Right lobe of liver (tissue), 6 donors: ENCODE measurements at regions not wholly inside any gene's neighbourhood (a gene's known extent, or its start where the extent isn't known, plus 50 kb on each side); places are given as distances from the start of the nearest gene placed in this dataset.

Source experiments
- ATAC-seq, 4 donors: fragments of 200-7000 bp; cut with Tn5 transposase; one replicate each; pipeline ENCODE4 v1.9.1; 2020; ENCODE audit warnings: mild to moderate bottlenecking in 4 of 4, moderate library complexity in 4 of 4
- DNase-seq, 3 donors: peaks; one replicate each; pipeline ENCODE4 v3.0.0-alpha.2; 2020
- H3K27ac ChIP-seq, 3 donors: fragments of 200-600 bp; one replicate each; pipeline ENCODE4 v1.8.0; 2022
- H3K27me3 ChIP-seq, 2 donors: fragments of 200-600 bp; one replicate each; pipeline ENCODE4 v1.8.0; 2022
- H3K36me3 ChIP-seq, 4 donors: fragments of 200-600 bp; sonication (generic) in 1 of 4; one replicate each; pipeline versions ENCODE4 v1.5.1 to v1.8.0; 2017 to 2022; ENCODE audit warnings: control low read depth in 1 of 4
- H3K4me1 ChIP-seq, 4 donors: fragments of 200-600 bp; sonication (generic) in 1 of 4; one replicate each; pipeline versions ENCODE4 v1.5.1 to v1.8.0; 2017 to 2022; ENCODE audit warnings: control low read depth in 1 of 4
- H3K4me3 ChIP-seq, 3 donors: fragments of 200-600 bp; one replicate each; pipeline ENCODE4 v1.8.0; 2022
- H3K9me3 ChIP-seq, 4 donors: fragments of 200-600 bp; sonication (generic) in 1 of 4; one replicate each; pipeline versions ENCODE4 v1.5.1 to v1.8.0; 2017 to 2022; ENCODE audit warnings: control low read depth in 1 of 4
- POLR2A ChIP-seq: fragments of 450-650 bp; IDR thresholded peaks from one replicate; pipeline ENCODE4 v1.6.1; 2017; ENCODE audit warnings: antibody characterized with exemption, mild to moderate bottlenecking
- WGBS: methylation state at CpG from one replicate; pipeline ENCODE4 v1.1.6; 2018; ENCODE audit warnings: low coverage, low lambda C conversion rate; ENCODE audit not compliant: insufficient coverage; ENCODE audit errors: missing lambda C conversion rate; 5-methylcytosine and 5-hydroxymethylcytosine counted together
- intact Hi-C, 2 donors: fragments of 100-400 bp; cut with DNase I; formaldehyde crosslinking; loops; one replicate each; pipeline versions ENCODE4 v1.11.2 to v1.14.1; 2022
- TF ChIP-seq, protein P1 (sequence below), 4 donors: fragments of 200-600 bp in 3 of 4; fragments of 450-650 bp in 1 of 4; IDR thresholded peaks; one replicate each; pipeline versions ENCODE4 v1.5.1 to v1.8.0; 2016 to 2022; ENCODE audit warnings: antibody characterized with exemption in 4 of 4, mild to moderate bottlenecking in 2 of 4
- donor health status: DM: no; HTN: yes; CAD: no.
- donor health status: DM: no; HTN: no; CAD: no.
- donor health status: DM: no; HTN: no; CAD: no.
- donor health status: DM: no; HTN: yes; CAD: no.
- donor health status: DM: no; HTN: yes; CAD: no.

DNA sequence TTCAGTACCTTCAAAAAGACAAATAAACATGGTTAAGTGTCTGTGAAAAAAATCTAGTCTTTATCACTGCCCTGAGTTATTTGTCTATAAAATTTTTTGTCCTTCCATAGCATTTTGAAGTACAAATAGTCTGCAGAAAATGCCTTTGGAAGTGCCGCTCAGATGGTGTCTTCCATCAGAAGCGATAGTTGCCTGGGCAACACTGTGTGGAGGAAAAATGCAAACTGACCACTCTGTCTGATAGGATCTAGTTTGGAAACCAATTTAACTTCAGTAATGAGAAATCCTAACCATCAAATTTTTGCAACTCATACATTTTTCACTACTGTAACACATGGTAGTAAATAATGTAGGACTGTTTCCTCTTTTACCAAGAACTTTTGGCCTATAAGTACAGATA lies 449.9 kb downstream of the PRELID2 start:
- intact Hi-C loops = no loop called here
- H3K27me3 ChIP-seq = no peaks in the 10 kb centered on the region
- H3K4me3 ChIP-seq = no peak overlapping the region
- H3K9me3 ChIP-seq = no peaks in the 10 kb centered on the region
- no peaks in the 10 kb centered on the region for H3K4me1 ChIP-seq
- DNase-seq = no peak
- H3K27ac ChIP-seq = no peak overlapping the region
- TF ChIP-seq POLR2A = no peak
- TF ChIP-seq, protein P1, sequence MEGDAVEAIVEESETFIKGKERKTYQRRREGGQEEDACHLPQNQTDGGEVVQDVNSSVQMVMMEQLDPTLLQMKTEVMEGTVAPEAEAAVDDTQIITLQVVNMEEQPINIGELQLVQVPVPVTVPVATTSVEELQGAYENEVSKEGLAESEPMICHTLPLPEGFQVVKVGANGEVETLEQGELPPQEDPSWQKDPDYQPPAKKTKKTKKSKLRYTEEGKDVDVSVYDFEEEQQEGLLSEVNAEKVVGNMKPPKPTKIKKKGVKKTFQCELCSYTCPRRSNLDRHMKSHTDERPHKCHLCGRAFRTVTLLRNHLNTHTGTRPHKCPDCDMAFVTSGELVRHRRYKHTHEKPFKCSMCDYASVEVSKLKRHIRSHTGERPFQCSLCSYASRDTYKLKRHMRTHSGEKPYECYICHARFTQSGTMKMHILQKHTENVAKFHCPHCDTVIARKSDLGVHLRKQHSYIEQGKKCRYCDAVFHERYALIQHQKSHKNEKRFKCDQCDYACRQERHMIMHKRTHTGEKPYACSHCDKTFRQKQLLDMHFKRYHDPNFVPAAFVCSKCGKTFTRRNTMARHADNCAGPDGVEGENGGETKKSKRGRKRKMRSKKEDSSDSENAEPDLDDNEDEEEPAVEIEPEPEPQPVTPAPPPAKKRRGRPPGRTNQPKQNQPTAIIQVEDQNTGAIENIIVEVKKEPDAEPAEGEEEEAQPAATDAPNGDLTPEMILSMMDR (IDR thresholded peaks at IDR 0.05) = no peak
- H3K36me3 ChIP-seq = no peaks in the 10 kb centered on the region
- ATAC-seq = no peak
- WGBS = 100% methylated on average over 2 of the region's 2 CpGs

- no peak for ATAC-seq
- no peak for DNase-seq
- no peak overlapping the region for H3K4me3 ChIP-seq
- H3K27me3 ChIP-seq = no peaks in the 10 kb centered on the region
- H3K27ac ChIP-seq = no peak overlapping the region
- intact Hi-C loops = no loop called here
- 88% methylated on average over 1 of the region's 1 CpG for WGBS
- no peaks in the 10 kb centered on the region for H3K36me3 ChIP-seq
- peaks cover 0 to 4% (median 0%) of the 10 kb centered on the region in 4 donors for H3K9me3 ChIP-seq
- H3K4me1 ChIP-seq = no peaks in the 10 kb centered on the region
- TF ChIP-seq, protein P1 (IDR thresholded peaks at IDR 0.05) = no peak
Observed at GRCh38 chr5:145378226-145378625, 456.9 kb downstream of the PRELID2 start.

DNA sequence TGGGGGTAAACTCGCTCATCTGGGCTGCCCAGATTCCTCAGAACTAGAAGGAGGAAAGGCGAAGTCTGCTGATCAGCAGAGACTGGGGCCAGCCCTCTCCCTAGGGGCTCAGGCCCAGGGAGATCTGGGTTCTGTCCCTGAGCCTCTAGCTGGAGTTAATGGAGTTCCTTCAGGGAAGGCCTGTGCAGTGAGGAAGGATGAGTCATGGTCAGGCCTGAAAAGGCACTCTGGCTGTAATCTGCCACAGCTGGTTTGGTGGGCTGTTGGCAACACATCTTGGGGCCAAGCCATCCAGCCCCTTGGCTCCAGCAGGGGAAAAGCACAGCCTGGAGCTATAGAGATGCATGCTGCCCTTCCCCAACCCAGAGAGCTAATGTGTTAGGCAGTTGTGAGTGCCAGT lies 459.6 kb downstream of the PRELID2 start:
- no peaks in the 10 kb centered on the region for H3K4me1 ChIP-seq
- intact Hi-C loops = no loop called here

DNA sequence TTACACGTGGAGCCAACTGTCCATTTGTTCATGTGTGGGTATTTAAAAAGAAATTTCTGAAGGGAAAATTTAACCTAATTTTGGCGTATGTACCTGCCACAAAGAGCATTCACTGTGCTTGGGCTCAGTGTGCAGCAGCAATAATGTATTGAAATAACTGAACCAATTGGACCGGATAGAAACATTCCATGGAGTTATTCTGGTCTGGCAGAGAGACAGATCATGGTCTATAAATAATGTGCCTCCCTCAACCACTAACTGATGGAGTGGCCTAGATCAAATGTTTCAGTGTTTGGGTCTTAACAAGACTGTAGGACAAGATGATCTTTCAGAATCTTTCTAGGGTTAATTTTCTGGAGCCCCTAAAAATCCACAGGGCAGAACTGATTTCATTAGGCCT lies 469.7 kb downstream of the PRELID2 start:
- Histone ChIP-seq H3K27me3 (no peaks in the 10 kb centered on the region), H3K9me3 (no peaks in the 10 kb centered on the region), H3K4me3 (no peak overlapping the region), H3K27ac (no peak overlapping the region), H3K36me3 (no peaks in the 10 kb centered on the region), H3K4me1 (no peaks in the 10 kb centered on the region)
- ATAC-seq = no peak
- intact Hi-C loops = no loop called here
- WGBS = 35% methylated on average over 3 of the region's 3 CpGs
- no peak for TF ChIP-seq POLR2A
- TF ChIP-seq, protein P1 (IDR thresholded peaks at IDR 0.05) = no peak
- no peak for DNase-seq

More for the DNA sequence above, 459.6 kb downstream of the PRELID2 start:
- Histone ChIP-seq H3K27me3 (no peaks in the 10 kb centered on the region), H3K36me3 (no peaks in the 10 kb centered on the region), H3K4me3 (no peak overlapping the region), H3K9me3 (peaks cover 0 to 4% (median 0%) of the 10 kb centered on the region in 4 donors), H3K27ac (no peak overlapping the region)
- 0% methylated on average over 1 of the region's 2 CpGs for WGBS
- ATAC-seq = no peak
- TF ChIP-seq, protein P1 (IDR thresholded peaks at IDR 0.05) = no peak
- no peak for TF ChIP-seq POLR2A
- no peak for DNase-seq

- Histone ChIP-seq H3K9me3 (no peaks in the 10 kb centered on the region), H3K27ac (no peak overlapping the region), H3K27me3 (no peaks in the 10 kb centered on the region), H3K36me3 (no peaks in the 10 kb centered on the region), H3K4me3 (no peak overlapping the region), H3K4me1 (no peaks in the 10 kb centered on the region)
- TF ChIP-seq, protein P1 (IDR thresholded peaks at IDR 0.05) = no peak
- no peak for TF ChIP-seq POLR2A
- ATAC-seq (no peak), DNase-seq (no peak)
- 41% methylated on average over 2 of the region's 2 CpGs for WGBS
- intact Hi-C loops = no loop called here
Observed at GRCh38 chr5:145362266-145362665, 472.9 kb downstream of the PRELID2 start.
